ENCODE measurements at regions not wholly inside any gene's neighbourhood (a gene's known extent, or its start where the extent isn't known, plus 50 kb on each side); places are given as distances from the start of the nearest gene placed in this dataset.
A peak's percentile ranks its signal among the peaks of the same experiment; 100 is the strongest.

GRCh38 chr16:27718201-27719105 lies 168.5 kb downstream of the KATNIP start:
- DNase-seq (ENCODE audit: low spot score): peak; percentile 12
- POLR2A ChIA-PET (ENCODE audit: low non-redundant PET): no interaction called here
- Histone ChIP-seq H3K36me3 (ENCODE audit: insufficient read depth, low read length, poor library complexity, severe bottlenecking) (no peaks in the 10 kb centered on the region), H3K9me3 (ENCODE audit: low read depth, low read length, poor library complexity, severe bottlenecking) (no peaks in the 10 kb centered on the region), H3K27ac (ENCODE audit: low read depth, low read length, poor library complexity, severe bottlenecking) (no peak overlapping the region), H3K27me3 (replicated peaks; ENCODE audit: insufficient read depth, low read depth, low read length, poor library complexity) (no peaks in the 10 kb centered on the region), H3K4me3 (ENCODE audit: low read depth, low read length, poor library complexity, severe bottlenecking) (no peak overlapping the region), H3K4me1 (ENCODE audit: insufficient read depth, low read length, poor library complexity, severe bottlenecking) (no peaks in the 10 kb centered on the region)
- BruUV-seq (replicated peaks): no TSS peak
- CTCF ChIA-PET: no interaction called here
- TF ChIP-seq CTCF (conservative IDR thresholded peaks at IDR 0.05; ENCODE audit: low read depth, low read length): no peak
- intact Hi-C loops (cut with micrococcal nuclease; ENCODE audit: unreplicated experiment): no loop called here

- Histone ChIP-seq H3K4me1 (ENCODE audit: insufficient read depth, low read length, poor library complexity, severe bottlenecking) (no peaks in the 10 kb centered on the region), H3K27ac (ENCODE audit: low read depth, low read length, poor library complexity, severe bottlenecking) (no peak overlapping the region), H3K4me3 (ENCODE audit: low read depth, low read length, poor library complexity, severe bottlenecking) (no peak overlapping the region), H3K27me3 (replicated peaks; ENCODE audit: insufficient read depth, low read depth, low read length, poor library complexity) (no peaks in the 10 kb centered on the region), H3K9me3 (ENCODE audit: low read depth, low read length, poor library complexity, severe bottlenecking) (no peaks in the 10 kb centered on the region), H3K36me3 (ENCODE audit: insufficient read depth, low read length, poor library complexity, severe bottlenecking) (no peaks in the 10 kb centered on the region)
- BruUV-seq (replicated peaks): no TSS peak
- POLR2A ChIA-PET (ENCODE audit: low non-redundant PET): no interaction called here
- TF ChIP-seq EZH2 (IDR thresholded peaks at IDR 0.05; ENCODE audit: borderline replicate concordance, low read depth, low read length, poor library complexity, severe bottlenecking) (no peak), CTCF (conservative IDR thresholded peaks at IDR 0.05; ENCODE audit: low read depth, low read length) (no peak)
- DNase-seq (ENCODE audit: low spot score): no peak
- CTCF ChIA-PET: no interaction called here
- intact Hi-C loops (cut with micrococcal nuclease; ENCODE audit: unreplicated experiment): no loop called here
Observed at GRCh38 chr16:27719106-27719445, 169.1 kb downstream of the KATNIP start.

- H3K4me3 ChIP-seq (ENCODE audit: low read depth, low read length, poor library complexity, severe bottlenecking): no peak overlapping the region
- no peak overlapping the region for H3K27ac ChIP-seq (ENCODE audit: low read depth, low read length, poor library complexity, severe bottlenecking)
- H3K4me1 ChIP-seq (ENCODE audit: insufficient read depth, low read length, poor library complexity, severe bottlenecking): no peaks in the 10 kb centered on the region
- no peaks in the 10 kb centered on the region for H3K9me3 ChIP-seq (ENCODE audit: low read depth, low read length, poor library complexity, severe bottlenecking)
- TF ChIP-seq EZH2 (IDR thresholded peaks at IDR 0.05; ENCODE audit: borderline replicate concordance, low read depth, low read length, poor library complexity, severe bottlenecking) (no peak), CTCF (conservative IDR thresholded peaks at IDR 0.05; ENCODE audit: low read depth, low read length) (no peak)
- BruUV-seq (replicated peaks): no TSS peak
- H3K27me3 ChIP-seq (replicated peaks; ENCODE audit: insufficient read depth, low read depth, low read length, poor library complexity): no peaks in the 10 kb centered on the region
- no peak for DNase-seq (ENCODE audit: low spot score)
- intact Hi-C loops (cut with micrococcal nuclease; ENCODE audit: unreplicated experiment): no loop called here
- no peaks in the 10 kb centered on the region for H3K36me3 ChIP-seq (ENCODE audit: insufficient read depth, low read length, poor library complexity, severe bottlenecking)
- CTCF ChIA-PET: no interaction called here
- POLR2A ChIA-PET (ENCODE audit: low non-redundant PET): no interaction called here
Observed at GRCh38 chr16:27720731-27721530, 171.0 kb downstream of the KATNIP start.

All from A673 (cell line).